DMS79 (cell line): ENCODE measurements at regions not wholly inside any gene's neighbourhood (a gene's known extent, or its start where the extent isn't known, plus 50 kb on each side); places are given as distances from the start of the nearest gene placed in this dataset.

ENCODE experiments used
- DNase-seq: peaks from one replicate; lab custom pipeline; 2025; lab: John Stamatoyannopoulos, UW

GRCh38 chr4:14249226-14249625 is 621.7 kb upstream of the BOD1L1 start:
- DNase-seq = no peak

DNA sequence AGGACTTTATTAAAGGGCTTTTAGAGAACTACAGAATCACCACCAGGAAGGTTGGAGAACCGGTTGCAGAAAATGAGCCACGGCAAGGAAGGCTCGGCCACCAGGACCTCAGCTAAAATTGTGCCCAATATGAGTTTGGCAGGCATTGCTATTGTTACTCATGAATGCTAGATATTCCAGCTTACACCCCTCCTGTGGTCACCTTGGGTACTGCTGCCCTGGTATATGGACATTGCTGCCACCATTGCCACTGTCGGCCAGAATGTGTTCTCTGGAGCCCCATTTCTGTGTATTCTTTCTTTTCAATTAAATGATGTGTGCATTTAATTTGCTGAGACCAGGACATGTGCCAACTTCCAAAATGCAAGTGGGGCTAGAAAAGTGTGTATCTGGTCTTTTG is 626.7 kb upstream of the BOD1L1 start:
- DNase-seq = no peak

DNA sequence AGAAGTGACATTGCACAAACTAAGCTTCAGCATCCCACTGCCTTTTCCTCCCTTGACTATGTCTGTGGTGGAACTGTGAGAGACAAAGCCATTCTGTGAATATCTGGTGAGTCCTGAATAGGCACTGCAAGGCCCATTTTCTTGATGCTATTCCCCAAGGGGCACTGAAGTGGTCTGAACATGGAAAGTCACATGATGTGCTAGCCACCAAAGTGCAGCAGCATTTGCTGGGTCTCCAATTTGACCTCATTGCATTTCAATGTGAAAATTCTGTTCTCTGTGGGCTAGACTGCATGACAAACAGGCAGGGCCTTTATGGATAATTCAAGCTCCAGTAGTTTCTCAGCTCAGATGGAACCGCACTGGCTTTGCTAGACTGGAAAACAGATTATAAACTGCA is 627.4 kb upstream of the BOD1L1 start:
- DNase-seq = no peak

- no peak for DNase-seq
Measured at GRCh38 chr4:14257903-14258302, 630.4 kb upstream of the BOD1L1 start.

GRCh38 chr4:14259936-14260335 is 632.4 kb upstream of the BOD1L1 start:
- no peak for DNase-seq

DNA sequence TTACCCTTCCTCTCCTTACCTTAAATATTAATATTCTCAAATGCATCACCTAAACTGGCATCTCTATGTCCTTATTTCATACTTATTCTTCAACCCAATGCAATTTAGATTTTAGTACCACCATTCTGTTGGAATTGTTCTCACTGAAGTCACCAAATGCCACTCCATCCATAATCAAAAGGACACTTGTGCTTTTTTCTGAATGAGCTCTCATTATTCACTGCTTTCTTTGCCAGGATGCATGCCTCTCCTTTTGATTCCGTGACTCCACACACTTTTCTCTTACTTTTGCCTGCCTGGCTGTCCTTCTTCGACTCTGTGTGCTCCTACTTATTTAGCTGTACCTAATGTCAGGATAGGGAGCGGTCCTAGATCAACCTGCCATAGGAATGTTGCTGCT is 633.1 kb upstream of the BOD1L1 start:
- no peak for DNase-seq

- no peak for DNase-seq
Measured at GRCh38 chr4:14262221-14262620, 634.7 kb upstream of the BOD1L1 start.

DNA sequence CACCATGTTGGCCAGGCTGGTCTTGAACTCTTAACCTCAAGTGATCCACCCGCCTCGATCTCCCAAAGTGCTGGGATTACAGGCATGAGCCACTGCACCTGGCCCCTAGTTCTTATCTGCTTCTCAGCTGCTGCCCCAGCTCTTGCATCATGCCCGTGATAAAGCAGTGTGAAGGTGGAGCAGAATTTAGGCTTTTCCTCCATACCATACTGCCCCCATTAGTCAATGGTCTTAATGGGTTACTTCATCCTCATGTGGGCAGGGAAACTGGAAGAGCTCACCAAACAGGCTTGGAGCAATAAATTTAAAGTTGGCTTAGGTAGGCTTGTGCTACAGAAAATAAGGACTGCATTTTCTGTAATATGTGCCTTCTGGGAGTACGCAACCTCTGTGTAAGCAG is 636.9 kb upstream of the BOD1L1 start:
- DNase-seq = no peak

- DNase-seq = no peak
Measured at GRCh38 chr4:14265651-14266050, 638.1 kb upstream of the BOD1L1 start.

DNA sequence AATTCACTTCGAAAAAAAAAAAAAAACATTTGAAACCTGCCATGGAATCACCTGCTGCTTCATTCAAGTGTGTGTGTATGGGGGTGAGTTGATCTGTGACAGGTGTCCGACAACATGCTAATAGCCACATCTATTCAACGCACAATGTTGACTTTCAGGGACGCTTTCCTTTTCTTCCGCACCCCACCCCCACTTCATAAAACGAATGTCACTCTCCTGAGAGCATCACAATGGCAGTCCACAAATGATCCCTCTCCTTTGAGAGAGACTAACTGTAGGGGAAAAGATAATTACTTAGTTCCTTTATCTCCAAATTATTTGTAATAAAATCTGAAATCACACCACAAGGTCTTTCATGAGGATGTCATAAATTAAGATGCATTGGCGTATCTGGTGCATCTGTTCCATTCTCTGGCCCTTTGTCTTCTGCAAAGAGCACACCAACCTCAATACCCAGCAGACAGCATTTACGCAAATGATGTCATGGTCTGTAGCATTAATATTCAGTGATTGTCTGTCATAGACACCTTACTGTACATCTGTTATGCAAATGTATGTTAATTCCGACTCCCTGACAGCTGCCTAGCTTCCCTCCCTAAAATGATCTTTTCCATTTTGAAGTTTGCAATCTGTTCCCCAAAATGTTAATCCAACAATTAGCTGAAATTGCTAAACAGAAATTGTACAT is 640.0 kb upstream of the BOD1L1 start:
- DNase-seq = no peak

DNA sequence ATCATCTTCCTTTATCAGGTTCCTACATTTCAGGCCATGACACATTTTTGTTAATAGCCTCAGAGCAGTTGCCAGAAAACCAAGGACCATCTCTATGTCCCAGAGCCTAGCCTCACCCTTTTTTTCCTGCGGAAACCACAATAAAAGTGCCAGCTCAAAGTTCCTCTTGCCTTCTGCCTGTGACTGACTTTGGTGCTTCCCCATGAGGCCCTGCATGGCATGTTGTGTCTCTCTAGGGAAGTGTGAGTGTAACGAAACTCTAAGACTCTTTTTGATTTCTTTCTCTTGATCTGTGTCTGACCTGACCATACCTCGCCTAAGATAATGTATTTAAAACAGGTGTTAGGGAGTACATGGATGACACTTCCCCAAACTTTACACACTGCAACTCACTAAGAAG is 642.3 kb upstream of the BOD1L1 start:
- no peak for DNase-seq

DNA sequence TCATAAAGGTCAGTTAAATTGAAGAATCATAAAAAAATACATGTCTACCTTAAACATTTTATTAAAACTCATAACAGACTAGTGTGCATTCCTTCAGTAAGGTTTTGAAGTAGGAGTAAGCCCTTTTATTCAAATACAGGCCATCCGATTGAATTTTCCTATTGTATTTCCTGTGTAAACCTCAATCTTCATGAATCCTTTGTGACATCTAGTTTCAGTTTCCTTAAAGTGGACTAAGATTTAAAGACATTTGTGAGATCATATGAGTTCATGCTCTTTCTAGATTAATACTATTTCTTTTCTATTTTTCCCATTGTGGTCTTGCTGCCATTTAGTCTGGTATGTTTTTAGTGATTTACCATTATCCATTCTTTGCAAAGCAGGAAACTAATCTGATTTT is 644.7 kb upstream of the BOD1L1 start:
- no peak for DNase-seq

GRCh38 chr4:14277505-14277904 is 650.0 kb upstream of the BOD1L1 start:
- no peak for DNase-seq

DNA sequence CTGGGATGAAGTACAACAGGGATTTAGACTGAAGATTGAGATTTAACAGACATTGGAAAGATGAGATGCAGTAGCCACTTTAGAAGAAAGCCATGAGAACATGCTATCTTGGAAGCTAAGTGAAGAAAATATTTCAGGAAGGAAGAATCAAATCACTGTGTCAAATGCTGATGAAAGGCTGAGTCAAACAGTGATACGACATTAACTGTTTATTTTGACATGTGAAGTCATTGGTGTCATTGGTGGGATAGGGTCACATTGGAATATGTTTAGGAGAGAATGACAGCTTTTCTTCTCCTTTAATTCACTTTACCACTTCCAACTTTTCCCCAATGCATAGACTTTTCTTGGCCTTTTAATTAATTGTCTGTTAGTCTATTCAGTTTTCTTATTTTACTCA is 653.0 kb upstream of the BOD1L1 start:
- DNase-seq = no peak

- DNase-seq = no peak
Measured at GRCh38 chr4:14284578-14284977, 657.1 kb upstream of the BOD1L1 start.

DNA sequence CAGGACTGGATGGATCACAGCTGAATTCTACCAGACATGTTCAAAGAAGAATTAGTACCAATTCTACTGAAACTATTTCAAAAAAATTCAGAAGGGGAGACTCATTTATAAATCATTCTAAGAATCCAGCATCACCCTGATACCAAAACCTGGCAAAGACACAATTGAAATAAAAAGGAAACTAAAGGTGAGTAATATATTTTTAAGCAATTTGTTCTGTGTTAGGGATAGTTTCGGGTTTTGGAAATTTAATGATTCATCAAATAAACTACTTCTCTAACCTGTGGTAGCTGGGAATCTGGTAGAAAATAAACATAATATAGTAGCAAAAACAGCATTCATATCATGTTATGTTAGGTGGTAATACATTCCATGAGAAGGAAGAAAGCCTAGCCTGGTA is 662.2 kb upstream of the BOD1L1 start:
- no peak for DNase-seq

DNA sequence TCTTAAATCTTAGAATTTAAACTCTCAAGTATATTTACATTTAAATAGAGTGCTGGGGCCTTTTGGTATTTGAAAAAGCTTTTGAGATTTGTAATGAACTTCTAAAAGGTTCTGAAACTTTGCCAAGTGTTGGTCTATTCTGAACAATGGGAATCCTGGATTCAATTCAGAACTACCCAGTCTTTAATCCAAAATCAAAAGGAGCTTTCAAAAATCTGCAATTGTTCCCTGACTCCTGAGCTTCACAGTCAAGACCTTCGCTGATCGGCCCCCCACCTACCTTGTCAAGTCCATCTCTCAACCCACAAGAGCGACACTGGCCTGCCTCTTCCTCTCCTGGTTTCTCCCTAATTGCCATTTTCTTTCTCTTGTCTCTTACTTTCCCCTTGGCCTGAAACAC is 666.1 kb upstream of the BOD1L1 start:
- no peak for DNase-seq

- no peak for DNase-seq
Measured at GRCh38 chr4:14294611-14295010, 667.1 kb upstream of the BOD1L1 start.

- DNase-seq = no peak
Measured at GRCh38 chr4:14299166-14299565, 671.6 kb upstream of the BOD1L1 start.

DNA sequence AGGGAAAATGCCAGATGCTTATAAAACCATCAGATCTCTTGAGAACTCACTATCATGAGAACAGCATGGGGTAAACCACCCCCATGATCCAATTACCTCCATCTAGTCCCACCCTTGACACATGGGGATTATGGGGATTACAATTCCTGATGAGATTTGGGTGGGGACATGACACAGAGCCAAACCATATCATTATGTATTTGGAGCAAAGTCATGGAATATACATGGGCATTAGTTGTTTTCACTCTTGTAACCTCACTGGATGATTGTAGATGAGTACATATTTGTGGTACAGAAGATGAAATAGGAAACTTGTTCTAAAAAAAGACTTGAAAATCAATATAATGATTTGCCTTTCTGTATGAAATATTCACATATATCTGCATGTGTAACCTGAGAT is 674.5 kb upstream of the BOD1L1 start:
- DNase-seq = no peak

- DNase-seq = no peak
Measured at GRCh38 chr4:14303856-14304255, 676.3 kb upstream of the BOD1L1 start.

DNA sequence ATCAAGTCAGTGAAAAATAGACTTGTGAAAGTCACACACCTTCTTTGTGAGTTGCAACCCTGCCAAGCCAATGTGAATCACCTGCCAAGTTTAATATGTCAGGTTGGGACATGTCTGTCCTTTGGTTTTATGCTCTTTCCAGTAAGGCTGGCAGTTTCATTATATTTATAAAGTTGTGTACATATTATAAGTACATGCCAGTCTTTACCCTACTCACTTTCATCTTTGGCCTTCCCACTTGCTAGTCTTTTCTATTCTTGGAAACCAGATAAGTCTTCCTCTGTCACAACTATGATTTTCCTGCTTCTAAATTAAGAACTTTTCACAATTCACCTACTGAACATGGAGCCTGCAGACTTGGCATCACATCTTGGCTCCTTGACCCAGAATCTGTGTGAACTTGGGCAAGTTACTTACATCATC is 680.7 kb upstream of the BOD1L1 start:
- no peak for DNase-seq

DNA sequence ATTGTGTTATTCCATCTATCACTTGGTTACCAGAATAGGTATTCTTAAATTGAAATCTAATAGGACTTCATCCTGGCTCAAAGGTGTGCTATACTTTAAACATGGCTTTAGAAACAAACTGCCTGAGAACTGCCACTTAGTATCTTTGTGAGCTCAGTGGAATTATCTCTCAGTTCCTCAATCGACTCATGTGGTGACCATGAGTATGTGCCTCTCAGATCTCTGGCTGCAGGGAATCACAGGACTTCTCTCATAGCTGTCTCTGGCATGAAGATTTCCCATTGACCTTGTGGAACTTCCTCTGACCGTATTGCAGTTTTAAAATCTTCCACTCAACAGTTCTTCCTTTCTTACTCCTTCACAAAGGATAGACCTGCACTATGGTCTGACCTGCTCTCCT is 681.9 kb upstream of the BOD1L1 start:
- DNase-seq = no peak

DNA sequence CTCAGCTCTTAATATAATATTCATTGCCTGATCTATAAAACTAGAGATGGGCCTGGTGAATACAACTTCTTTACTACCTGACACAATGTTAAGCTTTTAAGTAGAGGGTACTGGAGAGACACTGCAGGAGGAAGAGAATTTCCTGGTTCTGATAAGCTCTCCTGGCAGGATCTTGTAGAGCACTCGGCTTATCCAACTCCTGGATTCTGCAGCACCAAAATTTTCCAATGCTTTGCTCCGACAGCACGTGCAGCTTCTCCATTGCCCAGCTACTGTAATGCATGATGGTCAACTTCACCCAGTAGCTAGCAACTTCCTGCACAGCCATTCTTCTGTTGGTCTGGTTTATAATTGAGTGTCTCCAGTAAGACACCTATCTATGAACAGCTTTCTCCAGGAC is 686.2 kb upstream of the BOD1L1 start:
- DNase-seq = no peak

DNA sequence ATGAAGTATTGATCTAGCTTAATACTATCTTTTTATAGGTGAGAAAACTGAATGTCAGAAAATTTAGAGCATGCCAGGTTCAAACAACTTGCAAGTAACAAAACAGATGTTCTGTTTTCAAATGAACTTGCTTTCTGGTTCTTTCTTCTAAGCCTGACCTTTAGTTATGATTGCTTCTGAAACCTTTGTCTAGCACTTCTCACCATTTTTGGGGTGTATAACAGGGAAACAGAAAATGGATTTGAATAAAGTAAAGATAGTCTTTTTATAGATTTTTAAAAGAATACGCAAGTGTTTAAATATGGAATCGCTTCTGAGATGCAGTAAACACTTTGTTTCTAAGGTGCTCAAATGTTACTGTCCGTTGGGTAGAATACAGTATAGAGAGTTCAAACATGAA is 687.2 kb upstream of the CPEB2 start:
- DNase-seq = no peak
